Peyer's patch (tissue), 4 donors: ENCODE measurements at regions not wholly inside any gene's neighbourhood (a gene's known extent, or its start where the extent isn't known, plus 50 kb on each side); places are given as distances from the start of the nearest gene placed in this dataset.

Source experiments
- POLR2A ChIP-seq, 2 donors: fragments of 450-650 bp; IDR thresholded peaks; one replicate each; pipeline ENCODE4 v1.5.1; 2017; ENCODE audit warnings: antibody characterized with exemption in 2 of 2, mild to moderate bottlenecking in 2 of 2, moderate library complexity in 2 of 2
- TF ChIP-seq, protein P1 (sequence below), 6 experiments: fragments of 450-650 bp in 4 of 6; fragments of 200-600 bp in 2 of 6; sonication (generic) in 1 of 6; IDR thresholded peaks; one replicate each; pipeline ENCODE4 v1.5.1; 2017 to 2019; ENCODE audit warnings: antibody characterized with exemption in 6 of 6, mild to moderate bottlenecking in 3 of 6, moderate library complexity in 1 of 6

DNA sequence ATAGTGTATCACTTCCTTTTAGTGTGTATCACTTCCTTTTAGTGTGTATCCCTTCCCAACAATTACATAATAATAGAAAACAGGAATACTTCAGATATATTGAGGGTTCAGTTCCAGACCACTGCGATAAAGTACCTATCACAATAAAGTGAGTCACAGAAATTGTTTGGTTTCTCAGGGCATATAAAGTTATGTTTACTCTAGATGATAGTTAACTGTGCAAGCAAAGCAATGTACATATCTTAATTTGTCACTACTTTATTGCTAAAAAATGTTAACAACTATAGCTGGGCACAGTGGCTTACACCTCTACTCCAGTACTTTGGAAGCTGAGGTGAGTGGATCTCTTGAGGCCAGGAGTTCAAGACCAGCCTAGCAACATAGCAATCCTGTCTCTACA, 938.4 kb downstream of the CCSER2 start:
- TF ChIP-seq, protein P1, sequence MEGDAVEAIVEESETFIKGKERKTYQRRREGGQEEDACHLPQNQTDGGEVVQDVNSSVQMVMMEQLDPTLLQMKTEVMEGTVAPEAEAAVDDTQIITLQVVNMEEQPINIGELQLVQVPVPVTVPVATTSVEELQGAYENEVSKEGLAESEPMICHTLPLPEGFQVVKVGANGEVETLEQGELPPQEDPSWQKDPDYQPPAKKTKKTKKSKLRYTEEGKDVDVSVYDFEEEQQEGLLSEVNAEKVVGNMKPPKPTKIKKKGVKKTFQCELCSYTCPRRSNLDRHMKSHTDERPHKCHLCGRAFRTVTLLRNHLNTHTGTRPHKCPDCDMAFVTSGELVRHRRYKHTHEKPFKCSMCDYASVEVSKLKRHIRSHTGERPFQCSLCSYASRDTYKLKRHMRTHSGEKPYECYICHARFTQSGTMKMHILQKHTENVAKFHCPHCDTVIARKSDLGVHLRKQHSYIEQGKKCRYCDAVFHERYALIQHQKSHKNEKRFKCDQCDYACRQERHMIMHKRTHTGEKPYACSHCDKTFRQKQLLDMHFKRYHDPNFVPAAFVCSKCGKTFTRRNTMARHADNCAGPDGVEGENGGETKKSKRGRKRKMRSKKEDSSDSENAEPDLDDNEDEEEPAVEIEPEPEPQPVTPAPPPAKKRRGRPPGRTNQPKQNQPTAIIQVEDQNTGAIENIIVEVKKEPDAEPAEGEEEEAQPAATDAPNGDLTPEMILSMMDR (IDR thresholded peaks at IDR 0.05): no peak
- no peak for TF ChIP-seq POLR2A (IDR thresholded peaks at IDR 0.05)
